GM12864 (cell line): ENCODE measurements at regions not wholly inside any gene's neighbourhood (a gene's known extent, or its start where the extent isn't known, plus 50 kb on each side); places are given as distances from the start of the nearest gene placed in this dataset.

Experiments
- DNase-seq: peaks from one replicate; pipeline ENCODE4 v3.0.0-alpha.2; 2011; ENCODE audit warnings: low read depth
- H3K4me3 ChIP-seq: 2 replicates; pipeline ENCODE4 v1.5.1; 2011; ENCODE audit warnings: mild to moderate bottlenecking, low read depth, low read length, control low read depth
- TF ChIP-seq, protein P1 (sequence below): IDR thresholded peaks from 2 replicates; pipeline ENCODE4 v1.5.1; 2011; ENCODE audit warnings: low read depth, mild to moderate bottlenecking, moderate library complexity, low read length, control low read depth, inconsistent platforms; ENCODE audit errors: missing control alignments

GRCh38 chr1:201769966-201770365 lies 59.0 kb upstream of the IPO9 start:
- H3K4me3 ChIP-seq, result no peak overlapping the region
- DNase-seq, result no peak
- TF ChIP-seq, protein P1, sequence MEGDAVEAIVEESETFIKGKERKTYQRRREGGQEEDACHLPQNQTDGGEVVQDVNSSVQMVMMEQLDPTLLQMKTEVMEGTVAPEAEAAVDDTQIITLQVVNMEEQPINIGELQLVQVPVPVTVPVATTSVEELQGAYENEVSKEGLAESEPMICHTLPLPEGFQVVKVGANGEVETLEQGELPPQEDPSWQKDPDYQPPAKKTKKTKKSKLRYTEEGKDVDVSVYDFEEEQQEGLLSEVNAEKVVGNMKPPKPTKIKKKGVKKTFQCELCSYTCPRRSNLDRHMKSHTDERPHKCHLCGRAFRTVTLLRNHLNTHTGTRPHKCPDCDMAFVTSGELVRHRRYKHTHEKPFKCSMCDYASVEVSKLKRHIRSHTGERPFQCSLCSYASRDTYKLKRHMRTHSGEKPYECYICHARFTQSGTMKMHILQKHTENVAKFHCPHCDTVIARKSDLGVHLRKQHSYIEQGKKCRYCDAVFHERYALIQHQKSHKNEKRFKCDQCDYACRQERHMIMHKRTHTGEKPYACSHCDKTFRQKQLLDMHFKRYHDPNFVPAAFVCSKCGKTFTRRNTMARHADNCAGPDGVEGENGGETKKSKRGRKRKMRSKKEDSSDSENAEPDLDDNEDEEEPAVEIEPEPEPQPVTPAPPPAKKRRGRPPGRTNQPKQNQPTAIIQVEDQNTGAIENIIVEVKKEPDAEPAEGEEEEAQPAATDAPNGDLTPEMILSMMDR, result no peak

DNA sequence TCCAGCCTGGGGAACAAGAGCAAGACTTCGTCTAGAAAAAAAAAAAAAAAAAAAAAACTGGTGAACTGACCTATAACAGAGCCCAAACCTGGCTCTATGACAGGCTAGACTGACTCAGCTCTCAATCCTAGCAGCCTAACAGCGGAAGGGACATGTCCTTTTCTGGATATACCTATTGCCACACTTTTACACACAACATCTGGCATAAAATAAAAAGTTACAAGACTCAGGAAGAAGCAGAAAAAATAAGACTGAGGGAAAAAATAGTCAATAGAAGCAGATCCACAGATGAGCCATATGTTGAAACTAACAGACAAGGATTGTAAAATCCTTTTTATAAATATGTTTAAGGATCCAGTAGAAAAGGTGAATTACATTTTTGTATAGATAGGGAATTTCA lies 57.5 kb upstream of the IPO9 start:
- DNase-seq, result no peak
- TF ChIP-seq, protein P1, result no peak
- H3K4me3 ChIP-seq, result no peak overlapping the region

DNA sequence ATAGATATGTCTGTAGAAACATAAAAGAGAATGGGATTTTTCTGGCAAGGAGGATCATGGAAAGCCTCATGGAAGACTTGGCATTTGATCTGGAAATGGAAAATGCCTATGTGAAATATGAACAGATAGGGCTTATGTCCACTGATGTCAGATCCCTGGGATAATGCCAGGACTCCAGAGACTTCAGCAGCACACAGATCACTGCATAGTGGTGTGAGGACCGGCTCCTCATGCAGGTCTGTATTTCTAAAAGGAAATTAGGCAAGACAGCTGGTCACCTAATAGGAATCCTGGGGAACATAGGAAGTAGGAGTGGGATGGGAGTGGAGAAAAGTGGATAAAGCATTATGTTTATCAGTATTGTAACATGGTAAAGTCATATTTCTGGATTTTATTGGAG lies 56.8 kb upstream of the IPO9 start:
- DNase-seq, result no peak
- TF ChIP-seq, protein P1, result no peak
- no peak overlapping the region for H3K4me3 ChIP-seq

DNA sequence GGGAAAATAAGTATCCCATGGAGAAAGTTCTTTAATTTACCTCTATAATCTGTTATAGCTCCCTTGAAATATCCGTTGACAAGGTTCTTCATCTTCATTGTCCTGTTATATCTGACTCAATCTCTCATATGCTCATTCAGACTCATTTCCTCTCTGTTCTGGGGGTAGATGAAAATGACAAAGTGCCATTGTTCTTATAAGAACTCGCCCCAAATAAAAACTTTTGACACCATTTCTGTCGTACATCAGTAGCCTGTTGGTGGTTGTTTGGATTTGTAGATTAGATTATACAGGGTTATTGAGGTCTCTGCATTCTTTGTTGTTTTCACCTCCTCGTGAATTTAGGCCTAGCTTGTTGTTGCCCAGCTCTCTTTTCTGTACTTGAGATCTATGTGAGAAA lies 55.2 kb upstream of the IPO9 start:
- H3K4me3 ChIP-seq, result no peak overlapping the region
- DNase-seq, result no peak
- TF ChIP-seq, protein P1, result no peak

GRCh38 chr1:201774224-201774982 lies 54.6 kb upstream of the IPO9 start:
- TF ChIP-seq, protein P1, result no peak
- H3K4me3 ChIP-seq, result no peak overlapping the region
- no peak for DNase-seq

- TF ChIP-seq, protein P1, result no peak
- H3K4me3 ChIP-seq, result no peak overlapping the region
- no peak for DNase-seq
These were observed 54.0 kb upstream of the IPO9 start for GRCh38 chr1:201774983-201775344.

DNA sequence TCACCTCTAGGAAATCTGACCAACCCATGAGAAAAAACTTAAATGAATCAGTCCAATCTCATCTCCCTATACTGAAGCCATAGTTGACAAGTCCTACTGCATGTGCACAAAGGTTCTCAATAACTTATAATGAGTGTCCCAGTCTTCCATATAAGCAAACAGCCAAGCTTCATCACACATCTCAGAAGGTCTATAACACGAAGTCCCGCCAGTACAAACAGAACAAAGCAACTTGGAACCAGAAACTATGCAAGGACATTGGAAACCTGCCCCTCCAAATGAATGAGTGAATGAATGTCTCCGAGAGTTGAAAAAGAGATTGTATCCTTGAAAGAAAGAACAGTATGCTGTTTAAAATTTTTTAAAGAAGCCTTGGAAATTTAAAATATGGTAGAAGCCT lies 53.6 kb upstream of the IPO9 start:
- no peak for DNase-seq
- no peak overlapping the region for H3K4me3 ChIP-seq
- TF ChIP-seq, protein P1, result no peak
